ENCODE measurements at regions not wholly inside any gene's neighbourhood (a gene's known extent, or its start where the extent isn't known, plus 50 kb on each side); places are given as distances from the start of the nearest gene placed in this dataset.

DNA sequence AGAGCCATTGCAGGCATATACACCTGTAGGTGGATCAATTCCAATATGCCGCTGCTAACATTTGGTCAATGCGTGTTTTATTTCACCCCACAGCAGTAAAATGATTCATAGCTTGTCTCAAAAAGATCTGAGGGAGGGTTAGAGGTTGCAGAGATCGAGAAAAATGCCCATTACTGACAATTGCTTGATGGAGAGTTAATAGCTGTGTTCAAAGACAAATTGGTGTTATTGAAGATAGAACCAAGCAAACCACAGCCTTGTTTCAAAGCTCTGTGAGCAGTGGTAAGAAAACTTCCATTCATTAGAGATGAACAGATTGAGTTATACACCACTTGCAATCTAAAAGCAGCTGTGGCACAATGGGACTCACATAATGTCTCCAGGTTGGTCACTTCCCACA is 95.4 kb downstream of the KCNE4 start:
- DNase-seq (ENCODE audit: low read depth), result no peak
- TF ChIP-seq CTCF (IDR thresholded peaks at IDR 0.05; ENCODE audit: control insufficient read depth, insufficient read depth, low read depth, low read length, missing control alignments), result no peak

GRCh38 chr2:223148516-223148915 is 96.5 kb downstream of the KCNE4 start:
- TF ChIP-seq CTCF (IDR thresholded peaks at IDR 0.05; ENCODE audit: control insufficient read depth, insufficient read depth, low read depth, low read length, missing control alignments), result no peak
- H3K4me3 ChIP-seq (ENCODE audit: control insufficient read depth, low read depth, low read length), result no peak overlapping the region
- no peak for DNase-seq (ENCODE audit: low read depth)

More for the DNA sequence above, 95.4 kb downstream of the KCNE4 start:
- H3K4me3 ChIP-seq (ENCODE audit: control insufficient read depth, low read depth, low read length), result no peak overlapping the region

DNA sequence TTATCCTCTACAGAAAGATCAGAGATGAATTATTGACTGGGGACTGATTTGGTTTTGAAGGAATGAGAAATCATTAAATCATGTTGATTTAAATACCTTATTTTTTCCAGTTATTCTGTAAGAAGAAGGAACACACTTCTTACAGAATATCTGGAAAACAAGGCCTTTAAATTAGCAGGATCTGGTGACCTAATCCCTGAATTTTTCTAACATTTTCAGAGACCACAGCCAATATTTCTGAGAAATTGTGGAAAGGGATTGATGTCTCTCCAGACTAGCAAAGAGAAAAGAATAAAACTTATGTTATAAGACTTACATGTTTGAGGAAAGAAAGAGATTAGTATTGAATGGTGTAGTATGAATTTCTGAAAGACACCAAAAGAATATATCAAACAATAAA is 104.0 kb downstream of the KCNE4 start:
- no peak for DNase-seq (ENCODE audit: low read depth)
- no peak overlapping the region for H3K4me3 ChIP-seq (ENCODE audit: control insufficient read depth, low read depth, low read length)
- TF ChIP-seq CTCF (IDR thresholded peaks at IDR 0.05; ENCODE audit: control insufficient read depth, insufficient read depth, low read depth, low read length, missing control alignments), result no peak

DNA sequence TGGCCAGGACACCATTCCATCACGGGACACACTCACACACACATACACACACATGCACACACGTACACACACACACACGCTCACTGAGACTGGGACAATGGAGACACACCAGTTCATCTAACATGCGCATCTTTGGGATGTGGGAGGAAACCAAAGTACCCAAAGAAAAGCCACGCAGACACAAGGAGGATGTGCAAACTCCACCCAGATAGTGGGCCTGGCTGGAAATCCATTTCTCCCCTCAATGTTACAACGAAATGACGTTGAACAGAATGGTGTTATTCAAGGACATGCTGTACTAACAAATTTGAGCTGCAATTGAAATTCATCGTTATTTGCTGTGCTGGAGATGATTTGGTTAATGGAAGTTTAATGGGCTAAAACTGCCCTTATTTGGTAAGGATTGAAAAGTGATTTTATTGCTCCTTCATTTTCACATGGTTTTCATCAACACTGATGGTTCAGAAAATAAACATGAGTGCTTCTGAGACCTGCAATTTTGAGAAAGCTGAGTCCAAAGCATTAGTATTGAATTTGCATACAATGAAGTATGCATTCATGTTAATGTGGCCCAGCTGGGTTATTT is 110.0 kb downstream of the KCNE4 start:
- no peak for DNase-seq (ENCODE audit: low read depth)
- no peak for TF ChIP-seq CTCF (IDR thresholded peaks at IDR 0.05; ENCODE audit: control insufficient read depth, insufficient read depth, low read depth, low read length, missing control alignments)
- no peak overlapping the region for H3K4me3 ChIP-seq (ENCODE audit: control insufficient read depth, low read depth, low read length)

DNA sequence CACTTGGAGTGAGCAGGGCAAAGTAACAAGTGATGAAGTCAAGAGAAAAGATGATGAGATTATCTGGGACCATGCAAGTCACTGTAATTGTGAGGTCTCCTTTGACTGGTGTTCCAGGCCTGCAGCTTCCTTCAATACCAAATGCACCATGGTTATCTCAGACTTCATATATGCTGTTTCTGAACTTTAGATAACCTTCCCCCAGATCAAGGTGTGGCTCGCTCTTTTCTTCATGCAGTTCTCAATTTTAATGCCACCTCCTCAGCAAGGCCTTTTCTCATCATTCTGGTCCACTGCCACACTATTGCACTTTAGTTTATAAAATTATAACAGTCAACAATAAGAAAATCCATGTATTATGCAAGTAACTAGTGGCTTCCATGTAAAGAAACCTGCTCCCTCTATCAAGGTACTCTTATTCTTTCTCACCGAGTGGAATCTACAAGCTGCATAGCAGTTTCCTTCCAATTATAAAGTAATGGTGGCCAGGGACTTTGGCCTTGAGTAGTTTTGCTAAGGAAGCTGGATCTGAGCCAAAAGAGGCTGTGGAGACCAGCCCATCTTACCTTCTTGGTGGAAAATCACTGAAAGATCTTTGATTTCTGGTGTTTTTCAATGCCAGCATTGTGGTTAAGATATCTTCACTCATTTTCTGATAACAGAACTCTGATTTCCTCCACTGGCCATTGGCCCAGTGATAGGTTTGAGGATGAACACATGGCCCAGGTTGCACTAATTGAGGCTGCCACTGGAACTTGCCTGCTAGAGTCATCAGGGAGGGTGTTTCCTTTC is 113.6 kb downstream of the KCNE4 start:
- DNase-seq (ENCODE audit: low read depth), result no peak
- no peak overlapping the region for H3K4me3 ChIP-seq (ENCODE audit: control insufficient read depth, low read depth, low read length)
- no peak for TF ChIP-seq CTCF (IDR thresholded peaks at IDR 0.05; ENCODE audit: control insufficient read depth, insufficient read depth, low read depth, low read length, missing control alignments)

DNA sequence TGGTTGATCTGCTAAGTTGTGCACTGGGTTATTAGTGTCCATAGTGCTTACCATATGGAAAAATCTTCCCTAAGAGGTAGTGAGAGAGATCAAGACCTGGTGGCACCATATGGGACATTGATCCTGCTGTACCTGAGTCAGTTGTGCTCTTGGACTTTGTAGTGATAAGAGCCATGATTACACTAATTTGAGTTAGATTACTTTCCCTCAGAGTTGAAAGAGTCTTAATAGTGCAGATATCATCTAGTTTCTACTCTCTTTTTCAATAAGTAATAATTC is 114.2 kb downstream of the KCNE4 start:
- DNase-seq (ENCODE audit: low read depth), result no peak
- no peak for TF ChIP-seq CTCF (IDR thresholded peaks at IDR 0.05; ENCODE audit: control insufficient read depth, insufficient read depth, low read depth, low read length, missing control alignments)
- H3K4me3 ChIP-seq (ENCODE audit: control insufficient read depth, low read depth, low read length), result no peak overlapping the region

All from AG09309 (cell line).